HK-2 (cell line): ENCODE measurements at regions not wholly inside any gene's neighbourhood (a gene's known extent, or its start where the extent isn't known, plus 50 kb on each side); places are given as distances from the start of the nearest gene placed in this dataset.
"Not testable (repeated sequence)": the region's sequence is repeated elsewhere in the genome, so short reads cannot be mapped to it uniquely, and the experiment has no call there.

Experiments used
- DNase-seq: peaks from one replicate; pipeline ENCODE4 v3.0.0-alpha.2; 2018; ENCODE audit not compliant: unreplicated experiment

- no peak for DNase-seq
Observed at GRCh38 chr2:192398236-192398635, 203.5 kb upstream of the TMEFF2 start.

GRCh38 chr2:192394605-192395004, 199.9 kb upstream of the TMEFF2 start:
- DNase-seq, result no peak

DNA sequence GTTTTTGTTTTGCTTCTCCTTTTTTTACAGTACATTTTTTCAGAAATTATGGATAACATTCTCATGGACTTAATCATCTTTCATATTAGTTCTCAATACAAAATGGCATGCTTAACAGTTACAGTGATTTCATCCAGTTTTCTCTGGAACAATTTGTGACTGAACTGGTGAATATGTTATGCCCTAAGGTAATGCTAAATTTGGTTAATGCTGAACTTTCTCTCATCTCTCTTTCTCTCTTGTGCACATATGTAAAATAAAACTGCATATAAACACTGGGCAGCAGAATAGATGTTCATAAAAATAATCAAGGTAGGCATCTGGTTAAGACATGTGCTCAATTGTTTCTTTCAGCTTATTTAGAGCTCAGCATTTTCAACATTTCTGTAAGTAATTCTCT, 196.3 kb upstream of the TMEFF2 start:
- DNase-seq, result no peak

- DNase-seq, result no peak
Observed at GRCh38 chr2:192390401-192390800, 195.7 kb upstream of the TMEFF2 start.

GRCh38 chr2:192384191-192384590, 189.5 kb upstream of the TMEFF2 start:
- DNase-seq, result not testable (repeated sequence)

DNA sequence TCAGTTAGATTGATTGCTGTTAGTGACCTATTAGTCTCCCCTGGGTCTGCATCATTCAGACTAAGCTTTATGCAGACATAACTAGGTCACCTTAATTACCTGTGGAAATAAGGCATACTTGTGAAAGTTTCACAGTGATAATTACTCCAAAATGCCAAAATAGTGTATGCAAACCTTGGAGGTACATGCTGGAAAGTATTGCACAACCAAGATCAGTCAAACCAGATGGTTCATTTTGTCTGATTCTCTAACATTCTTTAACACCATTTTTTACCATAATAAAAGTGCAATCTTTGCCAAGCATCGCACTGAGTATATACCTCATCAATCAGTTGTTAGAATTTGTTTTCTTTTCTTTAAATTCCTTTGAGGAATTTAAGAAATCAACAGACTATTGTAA, 186.3 kb upstream of the TMEFF2 start:
- no peak for DNase-seq

DNA sequence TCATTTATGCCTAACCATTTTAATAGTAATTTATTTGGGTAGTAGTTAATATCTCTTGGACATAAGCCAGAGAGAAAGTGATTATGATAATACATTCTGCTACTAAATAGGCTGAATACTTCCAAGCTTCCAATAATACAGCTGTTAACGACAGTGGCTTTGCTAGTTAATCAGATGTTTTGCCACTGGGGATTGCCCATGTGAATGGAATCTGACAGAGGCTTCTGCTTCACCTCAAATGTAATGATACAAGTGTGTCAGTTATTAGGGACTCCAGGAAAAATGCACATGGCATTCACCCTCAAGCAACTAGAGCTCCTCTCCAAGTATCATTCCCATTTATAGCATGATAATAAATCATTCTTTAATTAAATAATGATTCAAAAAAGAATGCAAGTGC, 185.0 kb upstream of the TMEFF2 start:
- DNase-seq, result no peak

DNA sequence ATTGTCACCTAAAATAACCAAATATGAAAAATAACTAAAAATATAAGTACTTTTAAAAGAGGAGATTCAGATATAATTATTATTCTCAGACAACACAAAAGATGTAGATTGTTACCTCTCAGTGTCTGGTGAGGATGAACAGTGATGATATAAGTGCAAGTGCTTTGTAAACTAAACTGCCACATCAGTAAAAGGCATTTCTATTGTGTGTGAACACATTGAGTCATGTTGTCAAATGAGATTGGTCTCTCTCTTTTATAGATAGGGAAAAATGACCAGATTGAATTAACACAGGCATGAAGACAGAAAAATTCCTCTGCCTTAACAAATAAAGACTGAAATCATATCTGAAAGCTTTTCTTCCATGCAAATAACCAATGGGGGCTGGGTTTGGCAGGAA, 182.4 kb upstream of the TMEFF2 start:
- no peak for DNase-seq

DNA sequence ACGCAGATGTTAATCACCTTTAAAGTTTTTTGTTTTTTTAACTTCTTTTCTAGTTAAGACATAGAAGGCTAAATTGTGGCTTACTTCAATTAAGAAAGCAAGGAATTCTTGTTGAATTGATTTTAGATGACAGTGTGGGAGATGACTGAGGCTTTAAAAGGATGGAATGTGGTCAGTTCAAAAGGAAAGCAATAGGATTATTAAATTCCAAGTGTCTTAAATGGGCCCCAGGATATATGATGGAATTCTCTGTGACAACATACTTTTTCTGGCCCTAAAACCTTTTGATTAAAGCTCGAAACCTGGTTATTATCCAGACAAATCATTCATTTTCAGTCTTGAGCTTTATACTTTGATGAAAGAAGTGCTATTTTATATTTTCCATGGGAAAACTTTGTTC, 179.0 kb upstream of the TMEFF2 start:
- no peak for DNase-seq

- DNase-seq, result no peak
Observed at GRCh38 chr2:192373221-192373620, 178.5 kb upstream of the TMEFF2 start.

GRCh38 chr2:192369969-192370368, 175.2 kb upstream of the TMEFF2 start:
- DNase-seq, result no peak

GRCh38 chr2:192357217-192357616, 162.5 kb upstream of the TMEFF2 start:
- no peak for DNase-seq

DNA sequence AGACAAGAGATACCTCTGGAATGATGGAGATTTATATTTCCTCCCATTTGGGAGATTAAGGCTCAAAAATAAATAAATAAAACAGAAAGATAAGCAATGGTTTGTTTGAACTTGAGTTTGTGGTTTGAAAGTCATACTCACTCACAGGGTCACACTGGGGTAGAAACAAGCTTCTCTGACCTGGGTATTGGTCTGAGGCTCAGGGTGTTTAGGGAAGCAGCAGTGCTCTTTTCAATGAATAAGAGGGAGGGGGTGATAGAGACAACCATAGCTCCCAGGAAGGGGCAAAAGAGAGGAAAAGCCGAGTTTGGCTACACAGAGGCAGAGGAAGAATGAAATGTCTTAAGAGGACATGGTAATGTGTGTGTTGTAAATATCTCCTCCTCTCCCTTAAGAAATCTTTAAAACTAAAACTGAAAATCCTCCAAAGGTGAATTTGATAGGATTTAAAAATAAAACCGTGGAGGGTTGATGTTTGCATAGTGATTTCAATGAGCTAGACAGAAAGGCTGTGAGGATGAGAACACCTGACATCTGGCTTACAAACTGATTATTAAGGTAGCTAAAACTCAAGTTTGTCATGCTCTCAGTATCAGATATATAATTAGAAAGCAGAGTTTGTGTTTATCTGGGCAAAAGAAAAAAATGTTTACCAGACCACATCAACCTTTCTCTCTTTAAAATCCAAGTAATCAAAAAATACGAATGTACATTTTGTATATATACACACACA, 159.9 kb upstream of the TMEFF2 start:
- DNase-seq, result no peak

DNA sequence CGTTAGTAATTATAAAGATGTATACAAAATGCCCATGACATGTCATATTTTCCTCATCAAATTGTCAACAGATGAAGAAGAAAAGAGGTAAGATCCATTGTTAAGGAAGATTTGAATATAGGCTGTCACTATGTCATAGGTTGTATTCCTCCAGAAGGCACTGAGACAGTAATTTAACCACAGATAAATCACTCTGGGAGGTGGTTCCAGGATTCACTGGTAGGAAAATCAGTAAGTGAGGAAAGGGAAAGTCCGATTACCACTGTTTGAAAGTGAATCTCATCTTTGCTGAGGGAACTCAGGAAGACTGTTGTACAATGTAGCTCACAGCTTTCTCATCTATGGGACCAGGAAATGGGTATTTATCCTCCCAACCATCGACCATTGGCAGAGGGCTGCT, 152.8 kb upstream of the TMEFF2 start:
- DNase-seq, result no peak

GRCh38 chr2:192345287-192345686, 150.6 kb upstream of the TMEFF2 start:
- no peak for DNase-seq

- no peak for DNase-seq
Observed at GRCh38 chr2:192333642-192334041, 138.9 kb upstream of the TMEFF2 start.

DNA sequence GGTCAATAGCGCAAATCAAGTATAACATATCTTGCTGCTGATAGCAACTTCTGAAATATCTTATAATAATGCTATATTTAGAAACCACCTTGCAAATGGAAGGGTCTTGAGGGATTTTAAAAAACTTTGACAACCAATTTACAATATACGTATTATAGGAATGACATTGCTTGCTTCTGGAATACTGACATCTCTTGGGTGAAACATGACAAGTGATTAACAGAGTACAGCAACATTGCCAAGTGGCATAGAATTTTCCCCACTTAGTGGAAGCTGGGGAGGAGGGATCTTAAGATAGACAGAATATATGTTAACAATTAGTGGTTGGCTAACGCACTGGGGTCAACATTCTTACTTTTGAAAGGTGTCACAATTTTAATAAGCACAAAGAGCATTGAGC, 133.6 kb upstream of the TMEFF2 start:
- no peak for DNase-seq

DNA sequence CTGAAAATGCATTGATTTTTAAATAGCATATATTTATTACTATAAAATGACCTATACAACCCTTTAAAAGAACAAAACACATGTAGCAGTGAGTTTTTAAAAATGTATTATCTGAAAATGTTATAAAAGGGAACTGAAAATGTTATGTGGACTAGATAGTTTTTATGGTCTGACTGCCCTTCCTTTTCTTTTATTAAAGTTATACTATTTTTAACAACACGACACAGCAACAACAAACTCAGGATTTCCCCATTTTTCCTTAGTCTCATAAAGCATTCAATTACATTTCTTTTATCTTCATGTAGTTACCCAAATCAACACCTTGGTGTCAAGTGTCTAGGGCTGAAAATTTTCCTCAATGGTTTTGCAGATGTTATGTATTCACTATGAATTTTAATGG, 132.8 kb upstream of the TMEFF2 start:
- no peak for DNase-seq

- DNase-seq, result no peak
Observed at GRCh38 chr2:192315543-192315942, 120.8 kb upstream of the TMEFF2 start.

- DNase-seq, result no peak
Observed at GRCh38 chr2:192314800-192315481, 120.2 kb upstream of the TMEFF2 start.

- DNase-seq, result no peak
Observed at GRCh38 chr2:192313773-192314172, 119.0 kb upstream of the TMEFF2 start.

GRCh38 chr2:192311701-192312460, 117.1 kb upstream of the TMEFF2 start:
- no peak for DNase-seq

GRCh38 chr2:192307530-192307929, 112.8 kb upstream of the TMEFF2 start:
- DNase-seq, result no peak
